CD14-positive monocyte (primary cell): ENCODE measurements at regions not wholly inside any gene's neighbourhood (a gene's known extent, or its start where the extent isn't known, plus 50 kb on each side); places are given as distances from the start of the nearest gene placed in this dataset.

Experiments used
- DNase-seq, 3 donors: peaks; one replicate each; pipeline ENCODE4 v3.0.0-alpha.2; 2011 to 2022
- H2AFZ ChIP-seq: 2 replicates; pipeline ENCODE4 v1.6.0; 2012; ENCODE audit warnings: mild to moderate bottlenecking, low read depth, low read length, inconsistent platforms; ENCODE audit not compliant: insufficient read depth, poor library complexity, severe bottlenecking
- H3K27ac ChIP-seq, 2 donors: 1 replicate in 1 of 2; 2 replicates in 1 of 2; pipeline ENCODE4 v1.5.1; 2012 to 2013; ENCODE audit warnings: low read length in 2 of 2, control low read depth in 1 of 2, inconsistent platforms in 1 of 2, low read depth in 1 of 2, mild to moderate bottlenecking in 1 of 2
- H3K27me3 ChIP-seq, 2 donors: one replicate each; pipeline versions ENCODE4 v1.6.0 to v1.6.1; 2011 to 2013; ENCODE audit warnings: low read length in 2 of 2; ENCODE audit not compliant: control insufficient read depth in 2 of 2, insufficient read depth in 2 of 2
- H3K36me3 ChIP-seq, 2 donors: replicated peaks in 1 of 2; 1 replicate in 1 of 2; 2 replicates in 1 of 2; pipeline versions ENCODE4 v1.5.1 to v1.6.1; 2012 to 2013; ENCODE audit warnings: low read length in 2 of 2, control low read depth in 1 of 2, inconsistent platforms in 1 of 2, mild to moderate bottlenecking in 1 of 2; ENCODE audit not compliant: insufficient read depth in 2 of 2, control insufficient read depth in 1 of 2
- H3K4me1 ChIP-seq, 2 donors: 1 replicate in 1 of 2; 2 replicates in 1 of 2; pipeline versions ENCODE4 v1.5.1 to v1.6.1; 2012 to 2013; ENCODE audit warnings: low read length in 2 of 2, control low read depth in 1 of 2, inconsistent platforms in 1 of 2, mild to moderate bottlenecking in 1 of 2, moderate library complexity in 1 of 2; ENCODE audit not compliant: insufficient read depth in 2 of 2, control insufficient read depth in 1 of 2
- H3K4me2 ChIP-seq: replicated peaks from 2 replicates; pipeline ENCODE3; 2012; ENCODE audit warnings: low read length, moderate library complexity, mild to moderate bottlenecking; ENCODE audit not compliant: poor library complexity, severe bottlenecking; ENCODE audit errors: extremely low read depth
- H3K4me3 ChIP-seq, 3 experiments: fragments of 200-600 bp in 1 of 3; sonication (generic) in 1 of 3; replicated peaks in 1 of 3; 1 replicate in 2 of 3; 2 replicates in 1 of 3; pipeline ENCODE4 v1.5.1; 2011 to 2013; ENCODE audit warnings: low read length in 3 of 3, mild to moderate bottlenecking in 3 of 3, control low read depth in 2 of 3, low read depth in 2 of 3, inconsistent platforms in 1 of 3, moderate library complexity in 1 of 3
- H3K79me2 ChIP-seq: 2 replicates; pipeline ENCODE4 v1.6.0; 2012; ENCODE audit warnings: mild to moderate bottlenecking, control low read depth, inconsistent platforms, low read length, moderate library complexity; ENCODE audit not compliant: insufficient read depth
- H3K9ac ChIP-seq: 2 replicates; pipeline ENCODE4 v1.6.0; 2017; ENCODE audit warnings: low read length, mild to moderate bottlenecking; ENCODE audit not compliant: insufficient read depth, poor library complexity, severe bottlenecking
- H3K9me3 ChIP-seq, 2 donors: replicated peaks in 1 of 2; 1 replicate in 1 of 2; 2 replicates in 1 of 2; pipeline versions ENCODE4 v1.5.1 to v1.6.1; 2012 to 2013; ENCODE audit warnings: low read length in 2 of 2, control low read depth in 1 of 2; ENCODE audit not compliant: control insufficient read depth in 1 of 2, insufficient read depth in 1 of 2
- H4K20me1 ChIP-seq: 2 replicates; pipeline ENCODE4 v1.6.0; 2012; ENCODE audit warnings: mild to moderate bottlenecking, low read length, control low read depth, moderate library complexity; ENCODE audit not compliant: insufficient read depth
- H3K27ac Mint-ChIP-seq, 7 donors: one replicate each; pipeline ENCODE4 v1.8.0; 2020; ENCODE audit warnings: mild to moderate bottlenecking in 7 of 7, mixed read lengths in 7 of 7, moderate library complexity in 6 of 7, inconsistent platforms in 2 of 7
- H3K27me3 Mint-ChIP-seq, 3 donors: one replicate each; pipeline ENCODE4 v1.8.0; 2021 to 2022; ENCODE audit warnings: low read depth in 3 of 3, mild to moderate bottlenecking in 3 of 3, mixed read lengths in 3 of 3, moderate library complexity in 3 of 3, inconsistent platforms in 1 of 3
- H3K36me3 Mint-ChIP-seq, 2 donors: one replicate each; pipeline ENCODE4 v1.8.0; 2020; ENCODE audit warnings: mixed read lengths in 2 of 2, inconsistent platforms in 1 of 2, mild to moderate bottlenecking in 1 of 2
- H3K4me1 Mint-ChIP-seq: one replicate; pipeline ENCODE4 v1.8.0; 2020; ENCODE audit warnings: mild to moderate bottlenecking, mixed read lengths
- H3K4me3 Mint-ChIP-seq, 2 donors: one replicate each; pipeline ENCODE4 v1.8.0; 2020; ENCODE audit warnings: mild to moderate bottlenecking in 2 of 2, mixed read lengths in 2 of 2, moderate library complexity in 1 of 2
- H3K9me3 Mint-ChIP-seq, 7 donors: one replicate each; pipeline ENCODE4 v1.8.0; 2020 to 2022; ENCODE audit warnings: mixed read lengths in 7 of 7, mild to moderate bottlenecking in 6 of 7, moderate library complexity in 6 of 7, inconsistent platforms in 2 of 7
- WGBS: methylation state at CpG from one replicate; pipeline ENCODE4 v1.1.5; 2013; ENCODE audit warnings: missing lambda C conversion rate; ENCODE audit not compliant: insufficient coverage; 5-methylcytosine and 5-hydroxymethylcytosine counted together
- intact Hi-C, 2 donors: fragments of 100-400 bp; cut with micrococcal nuclease; formaldehyde crosslinking; loops; one replicate each; pipeline versions ENCODE4 v1.15.0 to v1.15.1; 2023
- TF ChIP-seq, protein P1 (sequence below): fragments of 200-600 bp; IDR thresholded peaks from one replicate; pipeline ENCODE4 v1.8.0; 2022; ENCODE audit warnings: antibody characterized with exemption, mild to moderate bottlenecking

DNA sequence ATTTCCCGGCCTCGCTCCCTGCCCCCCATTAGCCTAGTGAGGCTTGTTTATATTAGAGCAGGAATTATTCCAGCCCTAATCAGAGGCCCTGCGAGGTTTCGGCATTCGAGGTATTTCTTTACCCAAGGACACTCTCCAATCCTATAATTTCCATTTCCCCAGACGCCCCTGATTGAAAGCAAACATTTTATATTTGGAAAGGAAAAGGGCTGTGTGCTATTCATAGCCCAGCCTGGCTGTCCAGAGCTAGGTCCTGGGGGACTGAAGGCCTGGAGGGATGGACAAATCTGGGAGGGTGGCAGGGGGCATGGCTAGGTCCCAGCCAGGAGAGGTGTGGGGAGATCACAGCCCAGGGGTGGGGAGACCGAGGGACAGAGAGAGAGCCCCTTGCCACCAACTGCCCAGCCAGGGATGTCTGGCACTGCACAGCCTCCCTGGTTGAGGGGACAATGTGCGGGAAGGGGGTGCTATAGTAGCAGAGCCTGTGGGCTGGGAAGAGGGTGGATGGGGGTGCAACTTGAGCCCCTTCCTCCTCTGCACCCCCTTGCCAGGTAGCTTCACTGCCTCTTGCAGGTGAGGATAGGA lies 125.1 kb downstream of the BARX1 start:
- H3K27me3 Mint-ChIP-seq: peaks cover 21 to 48% (median 31%) of the 10 kb centered on the region in 3 donors
- H3K9me3 ChIP-seq: no peaks in the 10 kb centered on the region
- WGBS: 100% methylated on average over 3 of the region's 8 CpGs

DNA sequence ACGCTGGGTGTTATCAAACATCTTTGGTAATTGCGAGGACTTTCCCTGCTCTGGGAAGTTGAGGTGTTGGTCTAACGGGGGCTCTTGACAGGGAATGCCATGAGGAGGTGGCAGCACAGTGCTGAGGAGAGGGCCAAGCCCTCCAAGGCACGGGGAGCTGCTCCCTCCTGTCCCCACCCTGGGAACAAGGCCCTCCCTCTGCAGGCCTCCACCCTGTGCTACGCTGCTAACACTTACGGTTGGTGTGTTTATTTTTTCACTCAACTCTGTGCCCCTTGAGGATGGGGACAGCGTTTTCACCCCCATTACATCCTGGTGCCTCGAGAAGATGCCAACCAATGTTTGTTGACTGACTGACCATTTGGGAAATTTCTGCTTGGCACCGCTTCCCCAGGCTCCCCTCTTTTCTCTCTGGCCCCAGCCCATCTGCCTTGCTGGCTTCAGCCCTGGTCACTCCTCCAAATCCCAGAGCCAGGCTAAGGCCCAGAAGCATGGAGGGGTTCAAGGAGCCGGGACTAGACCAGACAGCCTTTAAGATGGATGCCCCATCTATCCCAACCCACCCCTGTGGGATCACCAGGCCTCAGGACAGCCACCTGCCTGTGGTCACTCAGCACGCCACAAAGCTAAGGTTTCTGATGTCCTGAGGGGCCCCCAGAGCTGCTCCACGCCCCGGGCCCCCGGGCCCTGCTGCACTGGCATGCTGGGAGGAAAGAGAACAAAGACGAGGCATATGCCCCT lies 125.7 kb downstream of the BARX1 start:
- Histone ChIP-seq H3K27ac (no peak overlapping the region), H3K4me1 (no peaks in the 10 kb centered on the region), H3K4me2 (no peak overlapping the region), H3K9me3 (no peaks in the 10 kb centered on the region), H3K9ac (no peak overlapping the region), H3K79me2 (no peaks in the 10 kb centered on the region), H2AFZ (no peak overlapping the region), H3K36me3 (no peaks in the 10 kb centered on the region), H3K27me3 (peaks cover 0 to 32% of the 10 kb centered on the region in 2 donors), H4K20me1 (no peaks in the 10 kb centered on the region), H3K4me3 (no peak overlapping the region)
- peaks cover 2 to 17% (median 6%) of the 10 kb centered on the region in 7 donors for H3K9me3 Mint-ChIP-seq
- WGBS: 91% methylated on average over 8 of the region's 15 CpGs
- peak overlapping the region in 1 of 2 donors; percentile 1 for H3K4me3 Mint-ChIP-seq
- TF ChIP-seq, protein P1, sequence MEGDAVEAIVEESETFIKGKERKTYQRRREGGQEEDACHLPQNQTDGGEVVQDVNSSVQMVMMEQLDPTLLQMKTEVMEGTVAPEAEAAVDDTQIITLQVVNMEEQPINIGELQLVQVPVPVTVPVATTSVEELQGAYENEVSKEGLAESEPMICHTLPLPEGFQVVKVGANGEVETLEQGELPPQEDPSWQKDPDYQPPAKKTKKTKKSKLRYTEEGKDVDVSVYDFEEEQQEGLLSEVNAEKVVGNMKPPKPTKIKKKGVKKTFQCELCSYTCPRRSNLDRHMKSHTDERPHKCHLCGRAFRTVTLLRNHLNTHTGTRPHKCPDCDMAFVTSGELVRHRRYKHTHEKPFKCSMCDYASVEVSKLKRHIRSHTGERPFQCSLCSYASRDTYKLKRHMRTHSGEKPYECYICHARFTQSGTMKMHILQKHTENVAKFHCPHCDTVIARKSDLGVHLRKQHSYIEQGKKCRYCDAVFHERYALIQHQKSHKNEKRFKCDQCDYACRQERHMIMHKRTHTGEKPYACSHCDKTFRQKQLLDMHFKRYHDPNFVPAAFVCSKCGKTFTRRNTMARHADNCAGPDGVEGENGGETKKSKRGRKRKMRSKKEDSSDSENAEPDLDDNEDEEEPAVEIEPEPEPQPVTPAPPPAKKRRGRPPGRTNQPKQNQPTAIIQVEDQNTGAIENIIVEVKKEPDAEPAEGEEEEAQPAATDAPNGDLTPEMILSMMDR: no peak
- no peak overlapping the region for H3K27ac Mint-ChIP-seq
- H3K4me1 Mint-ChIP-seq: peaks cover 3% of the 10 kb centered on the region
- intact Hi-C loops: loop anchor here (5.0 kb wide), 1 partner anchor 133 kb away; no protein-coding TSS in a partner anchor
- H3K27me3 Mint-ChIP-seq: peaks cover 22 to 48% (median 35%) of the 10 kb centered on the region in 3 donors
- H3K36me3 Mint-ChIP-seq: no peaks in the 10 kb centered on the region
- DNase-seq: no peak

More for the DNA sequence above, 125.1 kb downstream of the BARX1 start:
- Histone ChIP-seq H2AFZ (no peak overlapping the region), H3K4me2 (no peak overlapping the region), H3K79me2 (no peaks in the 10 kb centered on the region), H3K27me3 (peaks cover 0 to 32% of the 10 kb centered on the region in 2 donors), H3K9ac (no peak overlapping the region), H3K27ac (no peak overlapping the region), H3K4me1 (no peaks in the 10 kb centered on the region), H4K20me1 (no peaks in the 10 kb centered on the region), H3K4me3 (no peak overlapping the region), H3K36me3 (no peaks in the 10 kb centered on the region)
- Mint-ChIP-seq H3K4me3 (no peak overlapping the region), H3K27ac (no peak overlapping the region), H3K4me1 (peaks cover 3% of the 10 kb centered on the region), H3K9me3 (peaks cover 2 to 15% (median 7%) of the 10 kb centered on the region in 7 donors), H3K36me3 (no peaks in the 10 kb centered on the region)
- TF ChIP-seq, protein P1: no peak
- no peak for DNase-seq
- intact Hi-C loops: no loop called here
